CD4-positive, CD25-positive, alpha-beta regulatory T cell (primary cell): ENCODE measurements at regions not wholly inside any gene's neighbourhood (a gene's known extent, or its start where the extent isn't known, plus 50 kb on each side); places are given as distances from the start of the nearest gene placed in this dataset.
"Not testable (repeated sequence)": the region's sequence is repeated elsewhere in the genome, so short reads cannot be mapped to it uniquely, and the experiment has no call there.

Source experiments
- ATAC-seq, 2 donors: fragments of 150-1000 bp; cut with Tn5 transposase; one replicate each; pipeline ENCODE4 v1.10.0; 2021; ENCODE audit warnings: low read depth in 2 of 2, moderate number of reproducible peaks in 2 of 2, moderate library complexity in 1 of 2
- DNase-seq, 3 donors: peaks; one replicate each; pipeline versions ENCODE4 v3.0.0 to v3.0.0-alpha.2; 2012 to 2022; ENCODE audit warnings: mixed read lengths in 1 of 3
- H3K27ac ChIP-seq: one replicate; pipeline ENCODE4 v1.7.0; 2013; ENCODE audit warnings: mild to moderate bottlenecking, low read length; ENCODE audit not compliant: insufficient read depth, poor library complexity, severe bottlenecking
- H3K27me3 ChIP-seq: one replicate; pipeline ENCODE4 v1.7.0; 2013; ENCODE audit warnings: low read length; ENCODE audit not compliant: control insufficient read depth, insufficient read depth
- H3K36me3 ChIP-seq: one replicate; pipeline ENCODE4 v1.7.0; 2013; ENCODE audit warnings: mild to moderate bottlenecking, low read length, moderate library complexity; ENCODE audit not compliant: control insufficient read depth, insufficient read depth
- H3K4me1 ChIP-seq: 2 replicates; pipeline ENCODE4 v1.7.0; 2013; ENCODE audit warnings: mild to moderate bottlenecking, low read length; ENCODE audit not compliant: insufficient read depth, control insufficient read depth, poor library complexity, severe bottlenecking
- H3K4me3 ChIP-seq: one replicate; pipeline ENCODE4 v1.7.0; 2013; ENCODE audit warnings: low read depth, mild to moderate bottlenecking, low read length, moderate library complexity
- H3K9me3 ChIP-seq, 2 experiments: 1 replicate in 1 of 2; 2 replicates in 1 of 2; pipeline ENCODE4 v1.7.0; 2013; ENCODE audit warnings: low read length in 2 of 2, mild to moderate bottlenecking in 1 of 2, moderate library complexity in 1 of 2; ENCODE audit not compliant: control insufficient read depth in 2 of 2
- H3K27ac Mint-ChIP-seq, 3 donors: one replicate each; pipeline ENCODE4 v1.8.0; 2020 to 2022; ENCODE audit warnings: mild to moderate bottlenecking in 3 of 3, mixed read lengths in 3 of 3, moderate library complexity in 2 of 3
- H3K27me3 Mint-ChIP-seq: one replicate; pipeline ENCODE4 v1.8.0; 2022; ENCODE audit warnings: mild to moderate bottlenecking, mixed read lengths
- H3K36me3 Mint-ChIP-seq: one replicate; pipeline ENCODE4 v1.8.0; 2020; ENCODE audit warnings: mixed read lengths
- H3K4me1 Mint-ChIP-seq, 4 donors: one replicate each; pipeline ENCODE4 v1.8.0; 2020 to 2022; ENCODE audit warnings: mixed read lengths in 4 of 4, mild to moderate bottlenecking in 1 of 4
- H3K4me3 Mint-ChIP-seq, 4 donors: one replicate each; pipeline ENCODE4 v1.8.0; 2020 to 2022; ENCODE audit warnings: mild to moderate bottlenecking in 4 of 4, mixed read lengths in 4 of 4, moderate library complexity in 3 of 4
- H3K9me3 Mint-ChIP-seq, 7 donors: one replicate each; pipeline ENCODE4 v1.8.0; 2020 to 2022; ENCODE audit warnings: mixed read lengths in 7 of 7, mild to moderate bottlenecking in 3 of 7, moderate library complexity in 2 of 7

- Mint-ChIP-seq H3K36me3 (no peaks in the 10 kb centered on the region), H3K9me3 (no peaks in the 10 kb centered on the region), H3K27ac (no peak overlapping the region), H3K4me3 (no peak overlapping the region), H3K4me1 (no peaks in the 10 kb centered on the region), H3K27me3 (no peaks in the 10 kb centered on the region)
- no peak for DNase-seq
- no peaks in the 10 kb centered on the region for H3K27me3 ChIP-seq
- H3K4me1 ChIP-seq, result no peaks in the 10 kb centered on the region
- no peak for ATAC-seq
- no peak overlapping the region for H3K27ac ChIP-seq
- H3K36me3 ChIP-seq, result no peaks in the 10 kb centered on the region
- no peaks in the 10 kb centered on the region for H3K9me3 ChIP-seq
- no peak overlapping the region for H3K4me3 ChIP-seq
Observed at GRCh38 chr12:131271724-131272123, 318.0 kb downstream of the ADGRD1 start.

GRCh38 chr12:131272283-131272814 is 318.6 kb downstream of the ADGRD1 start:
- H3K4me3 Mint-ChIP-seq, result not testable (repeated sequence)

DNA sequence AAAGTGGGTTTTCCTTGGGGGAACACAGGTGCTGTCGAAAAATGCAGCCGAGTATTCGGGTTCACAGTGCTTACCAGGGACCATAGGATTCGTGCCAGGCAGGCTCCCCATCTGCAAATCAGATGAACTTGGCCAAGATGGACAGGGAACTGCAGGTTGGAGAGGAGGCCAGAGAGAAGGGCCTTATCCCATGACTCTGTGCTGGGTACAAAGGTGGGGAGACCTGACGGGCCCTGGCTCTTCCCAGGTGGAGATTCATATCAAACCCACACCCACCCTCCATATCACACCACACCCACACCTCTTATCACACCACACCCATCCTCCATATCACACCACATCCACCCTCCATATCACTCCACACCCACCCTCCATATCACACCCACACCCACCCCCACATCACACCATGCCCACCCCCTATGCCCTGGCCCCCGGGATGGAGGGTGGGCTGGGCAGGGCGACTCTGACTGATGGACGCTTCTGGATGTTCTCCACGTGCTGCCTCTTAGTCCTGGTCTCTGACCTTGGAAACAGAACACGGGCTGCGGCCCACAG is 319.7 kb downstream of the ADGRD1 start:
- DNase-seq, result no peak
- no peaks in the 10 kb centered on the region for H3K36me3 ChIP-seq
- H3K27ac Mint-ChIP-seq, result no peak overlapping the region

More at GRCh38 chr12:131272283-131272814, 318.6 kb downstream of the ADGRD1 start:
- H3K4me3 ChIP-seq, DNase-seq, H3K9me3 Mint-ChIP-seq, H3K4me1 ChIP-seq, H3K4me1 Mint-ChIP-seq, H3K9me3 ChIP-seq, H3K36me3 Mint-ChIP-seq, H3K36me3 ChIP-seq, H3K27ac Mint-ChIP-seq, H3K27ac ChIP-seq, H3K27me3 Mint-ChIP-seq, ATAC-seq, H3K27me3 ChIP-seq: not testable (repeated sequence)

DNA sequence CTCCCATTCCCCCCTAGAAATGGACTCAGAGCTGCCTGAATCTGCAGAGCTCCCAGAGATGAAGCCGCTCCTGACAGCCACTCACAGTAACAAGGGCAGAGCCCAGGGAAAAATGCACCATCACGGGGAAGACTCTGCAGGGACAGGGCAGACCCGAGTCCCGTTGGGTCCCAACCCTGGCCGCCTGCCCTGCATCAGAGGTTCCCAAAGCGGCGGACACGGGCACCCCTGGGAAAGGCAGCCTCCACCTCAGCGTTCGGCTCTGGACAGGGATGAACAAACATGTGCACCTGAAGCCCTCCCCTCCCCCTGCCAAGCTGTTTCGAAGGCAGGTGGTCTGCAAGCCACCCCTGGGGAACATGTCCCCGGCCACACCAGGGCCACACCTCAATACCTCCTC is 320.4 kb downstream of the ADGRD1 start:
- H3K4me1 Mint-ChIP-seq, result no peaks in the 10 kb centered on the region
- H3K4me3 Mint-ChIP-seq, result no peak overlapping the region
- H3K36me3 Mint-ChIP-seq, result no peaks in the 10 kb centered on the region

More for the DNA sequence above, 319.7 kb downstream of the ADGRD1 start:
- no peak for ATAC-seq
- H3K27ac ChIP-seq, result no peak overlapping the region
- Mint-ChIP-seq H3K4me3 (no peak overlapping the region), H3K27me3 (no peaks in the 10 kb centered on the region), H3K4me1 (no peaks in the 10 kb centered on the region), H3K36me3 (no peaks in the 10 kb centered on the region), H3K9me3 (no peaks in the 10 kb centered on the region)
- no peaks in the 10 kb centered on the region for H3K9me3 ChIP-seq
- H3K27me3 ChIP-seq, result no peaks in the 10 kb centered on the region
- no peaks in the 10 kb centered on the region for H3K4me1 ChIP-seq
- no peak overlapping the region for H3K4me3 ChIP-seq

GRCh38 chr12:131274906-131275305 is 321.2 kb downstream of the ADGRD1 start:
- Histone ChIP-seq H3K27ac (no peak overlapping the region), H3K9me3 (no peaks in the 10 kb centered on the region), H3K36me3 (no peaks in the 10 kb centered on the region), H3K4me3 (no peak overlapping the region), H3K27me3 (no peaks in the 10 kb centered on the region), H3K4me1 (no peaks in the 10 kb centered on the region)
- no peaks in the 10 kb centered on the region for H3K27me3 Mint-ChIP-seq
- ATAC-seq, result no peak
- DNase-seq, result no peak
- H3K4me3 Mint-ChIP-seq, result no peak overlapping the region
- no peak overlapping the region for H3K27ac Mint-ChIP-seq
- H3K36me3 Mint-ChIP-seq, result no peaks in the 10 kb centered on the region
- no peaks in the 10 kb centered on the region for H3K9me3 Mint-ChIP-seq
- no peaks in the 10 kb centered on the region for H3K4me1 Mint-ChIP-seq

More for the DNA sequence above, 320.4 kb downstream of the ADGRD1 start:
- Histone ChIP-seq H3K4me3 (no peak overlapping the region), H3K9me3 (no peaks in the 10 kb centered on the region), H3K36me3 (no peaks in the 10 kb centered on the region), H3K27me3 (no peaks in the 10 kb centered on the region), H3K27ac (no peak overlapping the region), H3K4me1 (no peaks in the 10 kb centered on the region)
- H3K9me3 Mint-ChIP-seq, result no peaks in the 10 kb centered on the region
- DNase-seq (no peak), ATAC-seq (no peak)
- no peak overlapping the region for H3K27ac Mint-ChIP-seq
- no peaks in the 10 kb centered on the region for H3K27me3 Mint-ChIP-seq

DNA sequence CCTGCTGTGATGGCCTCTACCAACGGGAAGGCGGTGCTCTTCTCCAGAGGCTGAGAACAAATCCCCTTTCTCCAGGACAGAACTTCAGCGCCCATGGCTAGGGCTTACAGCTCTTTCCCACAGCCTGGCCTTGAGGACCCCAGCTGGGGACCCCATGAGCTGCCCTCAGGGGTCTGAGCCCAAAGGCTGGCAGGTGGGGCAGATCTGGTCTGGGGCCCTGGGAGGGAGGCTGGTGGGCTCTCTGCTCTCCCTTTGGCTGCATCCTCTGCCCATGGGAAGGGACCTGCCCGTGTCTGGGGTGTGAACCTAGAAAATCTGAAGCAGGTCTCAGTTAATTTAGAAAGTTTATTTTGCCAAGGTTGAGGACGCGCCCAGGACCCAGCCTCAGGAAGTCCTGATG is 322.1 kb downstream of the ADGRD1 start:
- Histone ChIP-seq H3K27me3 (no peaks in the 10 kb centered on the region), H3K9me3 (no peaks in the 10 kb centered on the region), H3K36me3 (no peaks in the 10 kb centered on the region), H3K27ac (no peak overlapping the region), H3K4me1 (no peaks in the 10 kb centered on the region), H3K4me3 (no peak overlapping the region)
- no peak overlapping the region for H3K4me3 Mint-ChIP-seq
- no peak for ATAC-seq
- no peaks in the 10 kb centered on the region for H3K9me3 Mint-ChIP-seq
- DNase-seq, result no peak
- no peaks in the 10 kb centered on the region for H3K4me1 Mint-ChIP-seq
- H3K36me3 Mint-ChIP-seq, result no peaks in the 10 kb centered on the region
- H3K27ac Mint-ChIP-seq, result no peak overlapping the region
- H3K27me3 Mint-ChIP-seq, result no peaks in the 10 kb centered on the region

- Mint-ChIP-seq H3K27me3 (no peaks in the 10 kb centered on the region), H3K4me3 (no peak overlapping the region), H3K27ac (no peak overlapping the region), H3K9me3 (no peaks in the 10 kb centered on the region), H3K36me3 (no peaks in the 10 kb centered on the region), H3K4me1 (no peaks in the 10 kb centered on the region)
- Histone ChIP-seq H3K27ac (no peak overlapping the region), H3K4me1 (no peaks in the 10 kb centered on the region), H3K4me3 (no peak overlapping the region), H3K36me3 (no peaks in the 10 kb centered on the region), H3K9me3 (no peaks in the 10 kb centered on the region), H3K27me3 (no peaks in the 10 kb centered on the region)
- no peak for ATAC-seq
- DNase-seq, result no peak
Observed at GRCh38 chr12:131276501-131277185, 322.9 kb downstream of the ADGRD1 start.
